T47D (cell line): ENCODE measurements at regions not wholly inside any gene's neighbourhood (a gene's known extent, or its start where the extent isn't known, plus 50 kb on each side); places are given as distances from the start of the nearest gene placed in this dataset.
"Not testable (repeated sequence)": the region's sequence is repeated elsewhere in the genome, so short reads cannot be mapped to it uniquely, and the experiment has no call there.

Experiments used
- DNase-seq, 2 experiments: peaks; one replicate each; pipeline versions ENCODE4 v3.0.0 to v3.0.0-alpha.2; 2011 to 2012; ENCODE audit warnings: low read depth in 1 of 2, low spot score in 1 of 2
- JUND ChIP-seq: IDR thresholded peaks from 2 replicates; pipeline ENCODE4 v1.6.1; 2012; ENCODE audit warnings: low read depth
- in situ Hi-C: cut with HindIII; loops from 2 replicates; pipeline ENCODE4 v1.10.0; 2016; ENCODE audit warnings: low sequenced_read_pairs, low pct_unique_long_range_greater_than_20kb

DNA sequence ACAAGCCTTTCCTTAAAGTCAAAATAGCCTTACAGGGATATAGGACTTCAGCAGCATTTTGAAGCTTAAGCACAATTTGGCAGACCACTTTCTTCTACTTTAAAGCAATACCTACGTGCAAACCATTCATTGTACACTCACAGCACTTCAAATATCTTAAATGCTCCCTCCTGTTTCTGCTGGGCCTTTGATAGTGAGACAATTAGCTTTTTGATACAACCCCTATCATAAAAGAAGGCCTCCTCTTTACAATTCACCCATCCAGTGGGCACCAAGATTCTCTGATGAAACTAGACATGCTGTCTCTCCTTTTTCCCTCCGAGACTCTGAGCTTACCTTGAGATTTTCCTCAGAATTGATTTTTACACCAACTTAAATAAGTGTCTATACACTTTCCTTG, 157.5 kb upstream of the FAR2 start:
- in situ Hi-C loops: no loop called here
- no peak for DNase-seq
- TF ChIP-seq JUND: no peak

DNA sequence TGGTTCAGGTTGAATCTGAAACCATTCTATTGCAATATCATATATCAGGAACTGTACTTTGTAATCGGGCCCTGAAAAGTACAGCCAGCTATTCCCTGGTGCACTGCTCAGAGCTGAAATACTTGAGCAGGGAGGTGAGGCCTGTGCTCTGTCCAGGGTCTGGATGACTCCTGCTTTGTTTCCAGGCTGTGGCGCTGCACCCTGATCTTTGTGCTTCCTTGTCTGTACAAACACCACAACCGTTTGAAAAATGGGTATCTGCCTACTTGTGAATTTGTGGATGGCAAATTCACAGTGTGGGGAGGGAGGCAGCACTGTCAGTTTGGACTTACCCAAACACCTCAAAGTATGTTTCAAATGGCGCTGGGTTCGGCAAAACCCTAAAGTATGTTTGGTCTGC, 155.4 kb upstream of the FAR2 start:
- no peak for TF ChIP-seq JUND
- no peak for DNase-seq
- in situ Hi-C loops: no loop called here

DNA sequence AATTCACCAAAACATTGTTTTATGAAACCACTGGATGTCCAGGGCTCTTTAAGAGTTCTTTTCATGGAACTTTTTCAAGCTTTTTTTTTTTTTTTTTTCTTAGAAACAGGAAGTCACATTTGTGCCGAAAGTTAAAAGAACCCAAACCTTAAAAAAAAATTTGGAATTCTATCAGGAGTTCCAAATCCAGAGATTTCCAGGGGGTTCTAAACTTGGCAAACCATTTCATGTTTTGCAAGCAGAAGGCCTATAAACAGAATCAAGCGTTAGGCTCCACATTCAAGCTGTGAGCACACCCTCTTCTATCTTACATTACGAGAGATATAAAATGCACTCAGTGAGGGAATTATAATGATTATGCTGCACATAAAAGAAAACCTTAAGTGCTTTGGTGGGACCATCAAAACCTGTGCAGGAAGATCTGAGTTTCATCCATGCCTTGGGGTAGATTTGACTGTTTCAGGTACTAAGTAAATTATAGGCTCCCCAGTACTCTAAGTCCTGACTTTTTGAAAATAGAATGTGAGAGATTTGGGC, 154.8 kb upstream of the FAR2 start:
- TF ChIP-seq JUND: no peak
- no peak for DNase-seq
- in situ Hi-C loops: no loop called here

DNA sequence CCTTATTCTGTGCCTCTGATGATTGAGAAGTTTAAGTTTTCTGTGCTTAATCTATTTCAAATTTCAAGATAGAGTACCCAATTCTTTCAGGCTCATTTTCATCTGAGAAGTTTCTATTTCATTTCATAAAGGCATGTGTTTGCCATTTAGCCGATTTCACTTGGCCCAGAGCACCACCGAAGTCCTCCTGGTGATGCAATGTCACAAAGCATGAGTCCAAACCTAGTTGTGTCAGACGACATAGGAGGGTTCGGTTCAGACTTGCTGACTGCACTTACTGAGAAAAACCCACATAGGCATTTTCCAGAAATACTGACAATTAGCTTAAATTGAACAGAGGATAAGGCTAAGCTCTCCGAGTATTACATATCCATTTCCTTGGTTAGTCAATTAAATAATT, 152.4 kb upstream of the FAR2 start:
- no peak for DNase-seq
- in situ Hi-C loops: no loop called here
- no peak for TF ChIP-seq JUND

DNA sequence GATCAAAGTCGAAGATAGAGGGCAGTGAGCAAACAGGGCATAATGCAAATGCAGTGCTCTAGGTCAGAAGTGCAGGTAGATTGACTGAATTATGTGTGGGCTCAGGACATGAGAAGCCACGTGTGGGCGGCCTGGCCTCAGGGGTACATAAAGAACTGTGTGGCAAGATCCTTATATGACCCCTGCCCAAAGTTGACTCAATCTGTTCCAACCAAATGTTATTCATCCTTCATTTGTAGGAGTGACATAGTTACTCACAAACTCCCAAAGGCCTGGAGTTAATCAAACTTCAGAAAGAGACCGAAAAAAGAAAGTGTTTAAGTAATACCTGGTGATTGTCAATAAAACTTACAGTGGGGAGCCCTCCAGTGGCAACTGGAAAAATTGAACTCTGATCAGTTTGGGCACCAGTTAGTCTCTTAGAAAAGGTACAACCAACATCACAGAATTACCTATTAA, 150.4 kb upstream of the FAR2 start:
- DNase-seq: peak; percentile 16 to 47
- no peak for TF ChIP-seq JUND
- in situ Hi-C loops: no loop called here

DNA sequence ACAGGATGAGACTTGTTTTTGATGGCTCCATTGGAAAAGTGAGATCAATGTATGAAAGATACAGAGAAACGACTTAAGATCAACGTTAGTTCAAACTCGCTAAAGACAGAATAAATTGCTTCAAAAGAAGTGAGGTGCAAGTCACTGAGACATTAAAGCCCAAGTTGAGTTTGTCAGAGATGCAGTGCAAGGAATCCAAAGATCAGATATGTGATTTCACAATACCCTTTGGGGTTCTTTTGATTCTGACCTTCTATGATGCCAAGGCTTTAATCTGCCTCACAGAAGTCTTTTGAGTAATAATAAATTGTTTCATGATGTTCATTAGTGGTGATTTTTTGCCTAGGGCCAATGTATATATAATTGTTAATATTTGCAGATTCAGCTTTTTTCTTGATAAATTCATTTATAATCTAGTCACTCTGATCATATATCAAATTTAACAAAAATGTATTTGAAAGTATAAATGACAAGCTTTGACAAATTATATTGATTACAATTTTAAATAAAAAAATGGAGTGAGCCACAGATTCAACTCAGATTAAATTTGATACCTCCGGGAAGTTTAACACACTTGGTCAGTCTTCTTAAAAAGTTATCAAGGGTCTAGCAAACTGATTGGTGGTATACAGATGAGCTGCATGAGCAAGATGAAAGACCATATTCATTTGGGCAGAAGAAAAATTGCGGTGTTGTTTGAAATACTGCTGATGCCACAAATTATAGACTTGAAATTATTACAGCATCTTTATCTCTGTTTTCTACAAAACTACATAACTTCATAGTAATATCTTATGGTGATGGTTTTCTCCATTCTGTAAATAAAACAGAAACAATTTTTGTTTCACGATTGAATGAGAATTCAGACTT, 144.8 kb upstream of the FAR2 start:
- no peak for TF ChIP-seq JUND
- in situ Hi-C loops: no loop called here

DNA sequence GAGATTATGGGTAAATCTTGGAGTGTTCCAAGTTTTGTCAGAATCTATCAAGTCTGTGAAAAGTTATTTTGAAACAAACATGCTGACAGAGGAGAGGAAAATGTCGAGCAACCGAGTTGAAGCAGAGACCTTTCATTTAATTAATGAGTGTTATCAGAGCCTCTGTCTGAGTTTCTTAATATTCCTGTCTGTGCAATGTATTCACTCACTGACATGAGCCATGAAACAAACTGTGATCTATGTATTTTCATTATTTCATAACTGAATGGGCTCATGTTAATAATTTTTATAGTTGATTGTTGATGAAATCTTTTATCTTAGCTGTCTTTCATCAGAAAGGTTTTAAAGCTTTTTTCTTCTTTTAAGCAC, 144.2 kb upstream of the FAR2 start:
- in situ Hi-C loops: no loop called here
- TF ChIP-seq JUND: no peak
- DNase-seq: no peak

More for the DNA sequence above, 144.8 kb upstream of the FAR2 start:
- DNase-seq: no peak

DNA sequence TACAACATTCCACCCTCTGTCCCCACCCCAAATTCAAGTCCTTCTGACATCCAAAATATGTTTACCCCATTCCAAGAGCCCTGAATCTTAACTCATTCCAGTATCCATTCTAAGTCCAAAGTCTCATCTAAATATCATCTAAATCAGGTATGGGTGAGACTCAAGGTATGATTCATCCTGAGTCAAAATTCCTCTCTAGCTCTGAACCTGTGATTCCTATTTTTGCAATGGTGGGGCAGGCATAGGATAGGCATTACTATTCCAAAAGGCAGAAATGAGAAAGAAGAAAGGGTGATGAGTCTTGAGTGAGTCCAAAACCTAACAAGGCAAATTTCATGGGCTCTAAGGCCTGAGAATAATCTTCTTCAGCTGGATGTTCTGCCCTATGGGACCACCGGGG, 140.3 kb upstream of the FAR2 start:
- in situ Hi-C loops: no loop called here
- DNase-seq: no peak
- no peak for TF ChIP-seq JUND

DNA sequence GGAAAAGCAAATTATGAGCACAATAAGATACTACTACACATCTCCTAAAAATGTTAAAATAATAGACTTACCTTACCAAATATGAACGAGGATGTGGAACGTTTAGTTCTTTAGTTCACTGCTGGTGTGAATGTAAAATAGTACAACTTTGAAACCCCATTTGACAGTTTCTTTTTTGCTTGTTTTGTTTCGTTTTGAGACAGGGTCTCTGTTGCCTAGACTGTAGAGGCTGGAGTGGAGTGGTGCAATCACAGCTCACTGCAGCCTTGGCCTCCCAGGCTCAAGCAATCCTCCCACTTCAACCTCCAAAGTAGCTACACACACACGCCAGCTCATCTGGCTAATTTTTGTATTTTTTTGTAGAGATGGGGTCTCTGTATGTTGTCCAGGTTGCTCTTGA, 136.4 kb upstream of the FAR2 start:
- DNase-seq: no peak
- in situ Hi-C loops: no loop called here
- no peak for TF ChIP-seq JUND

DNA sequence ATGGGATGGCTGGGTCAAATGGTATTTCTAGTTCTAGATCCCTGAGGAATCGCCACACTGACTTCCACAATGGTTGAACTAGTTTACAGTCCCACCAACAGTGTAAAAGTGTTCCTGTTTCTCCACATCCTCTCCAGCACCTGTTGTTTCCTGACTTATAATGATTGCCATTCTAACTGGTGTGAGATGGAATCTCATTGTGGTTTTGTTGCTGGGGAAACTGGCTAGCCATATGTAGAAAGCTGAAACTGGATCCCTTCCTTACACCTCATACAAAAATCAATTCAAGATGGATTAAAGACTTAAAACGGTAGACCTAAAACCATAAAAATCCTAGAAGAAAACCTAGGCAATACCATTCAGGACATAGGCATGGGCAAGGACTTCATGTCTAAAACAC, 131.5 kb upstream of the FAR2 start:
- DNase-seq, in situ Hi-C loops: not testable (repeated sequence)

DNA sequence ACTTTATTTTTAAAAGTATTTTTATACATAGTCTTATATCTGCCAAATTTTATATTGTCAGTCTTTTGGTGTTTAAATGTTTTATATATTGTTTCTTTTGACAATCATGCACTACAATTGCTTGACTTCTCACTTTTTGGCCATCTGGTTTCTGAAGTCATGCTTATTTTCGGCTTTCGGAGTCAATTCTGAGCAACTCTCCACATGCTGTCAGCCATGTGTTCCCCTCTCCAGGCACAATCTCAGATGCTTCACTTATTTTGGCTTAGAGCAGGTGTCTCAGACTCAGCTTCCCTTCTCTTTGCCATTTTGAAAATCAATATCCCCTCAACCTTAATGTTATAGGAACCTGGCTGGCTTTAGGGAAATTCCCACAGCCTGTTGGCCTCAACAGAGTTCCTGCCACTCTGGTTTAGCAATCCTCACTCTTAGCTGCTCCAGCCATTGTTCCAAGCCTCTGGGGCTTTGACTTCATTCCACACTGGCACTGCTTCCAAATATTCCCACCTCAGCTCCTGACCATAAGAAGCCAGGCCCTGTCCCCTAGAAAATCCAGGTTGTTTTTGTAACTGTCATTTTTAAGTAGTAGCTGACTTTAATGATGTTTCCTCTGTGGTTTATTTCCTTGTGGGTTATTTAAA, 125.5 kb upstream of the FAR2 start:
- TF ChIP-seq JUND: no peak
- peak in 1 of 2 experiments; percentile 10 for DNase-seq
- in situ Hi-C loops: no loop called here

DNA sequence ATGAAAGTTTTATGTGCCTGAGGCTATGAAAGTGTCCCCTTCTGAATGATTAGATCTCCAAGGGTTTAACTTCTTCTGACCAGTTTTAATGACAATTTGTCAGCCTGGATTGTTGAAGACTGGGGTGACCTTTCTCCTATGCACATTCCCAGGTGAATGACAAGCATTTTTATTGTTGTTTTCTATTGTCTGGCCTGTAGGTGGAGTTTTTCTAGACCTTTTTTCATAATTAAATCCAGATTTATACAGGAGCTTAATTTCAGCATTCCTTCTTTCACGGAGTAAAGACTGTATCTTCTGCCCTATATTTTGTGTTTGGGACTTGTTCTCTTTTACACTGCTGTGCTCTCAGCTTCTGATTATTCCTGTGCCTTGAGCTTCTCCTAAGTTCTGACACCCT, 125.0 kb upstream of the FAR2 start:
- in situ Hi-C loops: no loop called here
- DNase-seq: peak in 1 of 2 experiments; percentile 3
- no peak for TF ChIP-seq JUND

DNA sequence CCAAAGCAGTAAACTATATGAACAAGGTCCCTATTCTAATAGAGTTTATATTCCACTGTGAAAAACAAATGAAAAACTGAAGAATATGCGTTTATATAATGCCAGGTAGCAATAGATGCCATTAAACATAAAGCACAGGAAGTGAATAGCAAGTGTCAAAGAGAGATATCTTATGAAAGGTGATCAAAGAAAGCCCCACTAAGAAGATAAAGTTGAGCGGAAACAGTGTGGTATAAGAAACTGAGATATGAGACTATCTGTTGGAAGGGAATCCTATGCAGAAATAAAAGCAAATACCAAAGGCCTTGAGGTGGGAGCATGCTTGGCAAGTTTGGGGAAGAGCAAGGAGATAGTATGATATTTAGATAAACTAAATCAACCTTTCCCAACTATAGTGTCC, 123.1 kb upstream of the FAR2 start:
- in situ Hi-C loops: no loop called here

More for the DNA sequence above, 123.1 kb upstream of the FAR2 start:
- DNase-seq: no peak
- TF ChIP-seq JUND: no peak
